Epidermal melanocyte (primary cell): ENCODE measurements at regions not wholly inside any gene's neighbourhood (a gene's known extent, or its start where the extent isn't known, plus 50 kb on each side); places are given as distances from the start of the nearest gene placed in this dataset.

Experiments
- DNase-seq: peaks from one replicate; pipeline ENCODE4 v3.0.0; 2011; ENCODE audit warnings: low spot score; ENCODE audit not compliant: insufficient read length

GRCh38 chr4:136316961-136317360 lies 1215.3 kb downstream of the PCDH18 start:
- DNase-seq = no peak

GRCh38 chr4:136314686-136315085 lies 1217.6 kb downstream of the PCDH18 start:
- DNase-seq = no peak

GRCh38 chr4:136311774-136312173 lies 1220.5 kb downstream of the PCDH18 start:
- DNase-seq = no peak

GRCh38 chr4:136307765-136308164 lies 1224.5 kb downstream of the PCDH18 start:
- no peak for DNase-seq

DNA sequence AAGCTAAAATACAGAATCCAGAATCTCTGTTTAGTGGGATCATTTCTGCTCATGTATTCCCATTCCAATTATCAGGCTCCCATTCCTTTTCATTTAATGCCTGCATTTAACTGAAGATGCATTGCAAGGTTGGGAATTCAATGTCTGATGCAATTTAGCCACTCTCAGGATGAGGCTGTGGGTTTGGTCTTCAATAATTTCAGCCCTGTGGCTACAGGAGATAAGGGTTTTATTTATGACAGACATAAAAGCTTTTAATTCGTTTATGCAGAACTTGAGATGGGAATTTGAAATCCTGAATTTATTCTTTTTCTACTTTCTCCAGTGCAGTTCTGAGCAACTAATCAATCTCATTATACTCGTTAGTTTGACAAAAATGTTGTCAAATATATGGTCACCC lies 1225.9 kb downstream of the PCDH18 start:
- DNase-seq = no peak

DNA sequence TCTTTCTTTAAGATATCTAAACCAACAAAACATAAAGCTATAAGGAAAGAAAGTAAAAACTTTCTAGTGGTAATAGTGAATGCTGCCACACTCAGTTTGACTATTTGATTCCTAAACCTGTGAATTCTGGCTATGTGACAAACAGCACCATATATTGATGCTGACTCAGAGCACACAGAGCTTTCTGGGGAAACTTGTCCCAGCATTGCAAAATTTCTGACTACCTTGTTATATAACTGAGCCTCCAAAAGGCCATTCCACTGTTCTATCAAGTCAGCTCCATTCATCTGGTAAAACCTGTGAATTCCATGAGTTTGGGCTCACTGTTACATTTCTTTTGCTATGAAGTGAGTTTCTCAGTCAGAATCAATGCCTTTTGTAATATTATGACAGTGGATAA lies 1229.7 kb downstream of the PCDH18 start:
- DNase-seq = no peak

GRCh38 chr4:136301749-136302495 lies 1230.4 kb downstream of the PCDH18 start:
- no peak for DNase-seq

DNA sequence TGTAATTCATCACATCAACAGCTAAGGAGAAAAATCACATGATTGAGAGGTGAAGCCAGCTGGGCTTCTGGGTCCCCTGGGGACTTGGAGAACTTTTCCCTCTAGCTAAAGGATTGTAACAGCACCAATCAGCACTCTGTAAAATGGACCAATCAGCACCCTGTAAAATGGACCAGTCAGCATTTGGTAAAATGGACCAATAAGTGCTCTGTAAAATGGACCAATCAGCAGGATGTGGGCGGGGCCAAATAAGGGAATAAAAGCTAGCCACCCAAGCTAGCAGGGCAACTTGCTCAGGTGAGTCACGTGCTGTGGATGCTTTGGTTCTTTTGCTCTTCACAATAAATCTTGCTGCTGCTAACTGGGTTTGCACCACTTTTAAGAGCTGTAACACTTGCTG lies 1248.3 kb downstream of the PCDH18 start:
- no peak for DNase-seq

- DNase-seq = no peak
These were observed 1250.4 kb downstream of the PCDH18 start for GRCh38 chr4:136281889-136282288.

GRCh38 chr4:136281307-136281706 lies 1251.0 kb downstream of the PCDH18 start:
- no peak for DNase-seq

GRCh38 chr4:136277741-136278140 lies 1254.6 kb downstream of the PCDH18 start:
- no peak for DNase-seq

DNA sequence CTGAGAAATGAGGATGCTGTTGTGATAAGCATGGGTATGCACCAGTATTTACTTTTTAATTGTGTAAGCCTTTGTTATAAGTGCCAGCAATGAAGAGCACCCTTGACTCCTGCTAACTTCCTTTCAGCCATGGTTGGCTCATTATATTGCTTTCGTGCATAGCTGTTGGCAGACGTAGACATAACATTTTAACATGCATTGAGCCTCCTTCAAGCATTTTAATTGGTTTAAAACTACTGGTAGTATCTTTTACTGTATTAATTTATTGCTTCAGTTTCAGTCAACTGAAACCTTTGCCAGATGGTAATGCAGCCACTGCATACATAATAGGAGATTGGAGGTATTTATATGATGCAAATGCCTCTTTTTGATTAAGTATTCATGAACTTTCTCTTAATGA lies 1285.4 kb downstream of the PCDH18 start:
- no peak for DNase-seq

DNA sequence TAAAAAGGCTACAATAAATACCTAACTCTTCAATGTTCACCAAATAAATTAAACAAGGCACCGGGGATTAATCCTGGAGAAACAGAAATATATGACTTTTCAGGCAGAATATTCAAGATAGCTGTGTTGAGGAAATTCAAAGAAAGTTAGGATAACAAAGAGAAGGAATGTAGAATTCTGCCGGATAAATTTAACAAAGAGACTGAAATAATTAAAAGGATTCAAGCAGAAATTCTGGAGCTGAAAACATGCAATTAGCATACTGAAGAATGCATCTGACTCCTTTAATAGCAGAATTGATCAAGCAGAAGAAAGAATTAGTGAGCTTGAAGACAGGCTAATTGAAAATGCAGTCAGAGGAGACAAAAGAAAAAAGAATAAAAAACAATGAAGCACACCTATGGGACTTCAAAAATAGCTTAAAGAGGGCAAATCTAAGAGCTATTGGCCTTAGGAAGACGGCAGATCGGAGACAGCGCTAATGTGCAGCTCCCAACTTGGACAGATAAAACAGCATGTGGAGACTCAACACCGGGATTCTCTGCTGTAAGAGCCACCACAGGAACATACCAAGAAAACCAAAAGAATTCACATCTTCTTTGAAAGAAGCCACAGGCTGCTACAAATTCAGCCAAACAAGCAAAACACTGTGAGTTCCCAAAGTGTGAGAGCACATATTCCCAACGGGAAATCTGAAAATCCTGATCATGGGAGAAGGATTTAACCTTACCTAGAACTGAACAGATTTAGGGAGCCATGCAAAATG lies 1290.9 kb downstream of the PCDH18 start:
- DNase-seq = no peak

- no peak for DNase-seq
These were observed 1305.0 kb downstream of the PCDH18 start for GRCh38 chr4:136227315-136227714.

- no peak for DNase-seq
These were observed 1312.6 kb downstream of the PCDH18 start for GRCh38 chr4:136219592-136220125.

DNA sequence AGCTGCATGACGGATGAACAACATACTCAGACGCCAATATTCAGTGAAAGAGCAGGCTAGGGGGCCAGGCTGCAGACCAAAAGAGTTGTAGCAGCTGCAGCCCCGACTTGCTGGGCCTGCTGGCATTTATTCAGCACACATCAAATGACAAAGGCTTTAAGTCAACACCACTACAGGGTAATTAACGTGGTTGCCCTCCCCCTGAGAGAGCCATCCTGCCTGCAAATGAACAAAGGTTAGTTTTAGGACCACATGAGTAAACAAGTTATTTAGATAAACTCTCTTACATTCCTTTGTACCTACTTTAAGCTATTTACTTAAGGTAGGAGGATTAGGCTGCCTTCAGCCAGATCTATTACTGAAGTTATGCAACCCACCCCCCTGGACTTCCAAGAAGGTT lies 1329.1 kb downstream of the PCDH18 start:
- no peak for DNase-seq

DNA sequence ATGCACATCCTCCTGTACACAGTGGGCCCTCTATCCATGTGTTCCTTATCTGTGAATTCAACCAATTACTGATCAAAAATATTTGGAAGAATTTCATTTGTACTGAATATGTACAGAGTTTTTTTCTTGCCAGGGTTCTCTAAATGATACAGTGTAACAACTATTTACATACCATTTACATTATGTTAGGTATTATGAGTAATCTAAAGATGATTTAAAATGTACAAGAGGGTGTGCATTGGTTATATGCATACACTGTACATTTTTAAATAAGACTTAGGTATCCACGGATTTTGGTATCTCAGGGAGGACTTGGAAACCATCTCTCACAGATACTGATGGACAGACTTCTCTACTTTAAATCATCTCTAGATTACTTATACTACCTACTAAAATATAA lies 1333.9 kb downstream of the PCDH18 start:
- DNase-seq = no peak

GRCh38 chr4:136194962-136195361 lies 1337.3 kb downstream of the PCDH18 start:
- no peak for DNase-seq

DNA sequence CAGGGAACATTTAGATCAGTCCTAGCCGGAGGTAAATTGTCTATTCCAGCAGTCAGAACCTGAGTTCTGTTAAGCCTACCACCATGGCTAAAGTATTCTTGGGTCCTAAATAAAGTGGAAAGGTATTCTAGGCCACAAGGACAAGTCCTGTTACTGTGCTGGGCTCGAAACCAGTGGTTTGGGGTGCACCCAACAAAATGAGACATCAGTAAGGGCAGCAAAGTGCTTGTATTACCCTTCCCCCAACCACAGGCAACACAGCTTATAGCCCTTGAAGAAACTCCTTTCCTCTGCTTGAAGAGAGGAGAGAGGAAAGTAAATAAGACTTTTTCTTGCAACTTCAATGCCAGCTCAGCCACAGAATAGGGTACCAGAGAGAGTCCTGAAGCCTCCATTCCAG lies 1345.6 kb downstream of the PCDH18 start:
- DNase-seq = no peak

DNA sequence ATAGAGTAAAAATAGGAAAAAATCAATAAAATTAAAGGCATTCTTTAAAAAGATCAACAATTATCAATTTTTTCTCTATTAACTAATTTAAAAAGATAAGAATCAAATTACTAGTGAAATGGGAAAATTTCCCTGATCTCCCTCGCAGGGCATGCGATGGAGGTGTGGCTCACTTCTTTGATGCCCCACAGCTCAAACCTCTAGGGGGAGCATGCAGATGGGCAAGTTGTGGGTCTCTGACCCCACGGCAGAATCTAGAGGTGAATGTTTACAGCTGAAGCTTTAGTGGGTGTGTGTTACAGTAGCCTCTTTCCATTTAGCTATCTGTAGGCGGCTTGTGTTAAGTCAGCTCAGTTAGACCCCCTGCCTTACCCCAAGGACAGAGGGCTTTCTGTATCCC lies 1348.8 kb downstream of the PCDH18 start:
- DNase-seq = no peak

DNA sequence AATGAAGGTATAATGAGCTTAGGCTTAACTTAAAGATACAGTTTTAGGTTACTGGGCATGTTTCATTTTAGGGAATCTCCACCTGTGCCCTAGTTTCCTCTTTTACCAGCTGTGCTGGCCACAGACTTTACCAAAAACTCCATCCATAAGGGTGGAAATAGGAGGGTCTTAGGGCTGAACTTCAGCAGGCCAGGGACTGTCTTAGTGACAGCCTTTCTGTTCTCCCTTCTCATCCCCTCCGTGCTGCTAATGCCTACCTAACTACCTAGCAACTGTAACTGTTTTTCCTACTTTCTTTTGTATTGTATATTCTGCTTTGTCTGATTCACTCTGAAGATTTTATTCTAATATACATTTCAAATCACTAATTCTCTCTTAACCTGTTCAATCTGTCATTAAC lies 1375.3 kb downstream of the PCDH18 start:
- DNase-seq = no peak

- DNase-seq = no peak
These were observed 1382.2 kb downstream of the PCDH18 start for GRCh38 chr4:136150046-136150445.

- no peak for DNase-seq
These were observed 1395.7 kb downstream of the PCDH18 start for GRCh38 chr4:136136601-136137000.
